HepG2 (cell line): ENCODE measurements at regions not wholly inside any gene's neighbourhood (a gene's known extent, or its start where the extent isn't known, plus 50 kb on each side); places are given as distances from the start of the nearest gene placed in this dataset.

ENCODE experiments used
- ATAC-seq: fragments of 200-7000 bp; cut with Tn5 transposase; 3 replicates; pipeline ENCODE4 v1.9.1; 2020; ENCODE audit warnings: mild to moderate bottlenecking, moderate library complexity
- BruUV-seq: library from RNA; stranded (reverse); fragments of 400-500 nt; replicated peaks from 2 replicates; lab custom pipeline; 2021; lab: Mats Ljungman, UMichigan
- CTCF ChIA-PET: fragments of 300-600 bp; formaldehyde crosslinking; extraction: SDS; loops from one replicate; lab custom pipeline; 2021; ENCODE audit warnings: low total read pairs, inconsistent platforms, low intra/inter-chr PET ratio; lab: Yijun Ruan, JAX
- POLR2A ChIA-PET: fragments of 350-600 bp; sonication (Branson Sonifier 250); formaldehyde crosslinking; loops from one replicate; lab custom pipeline; 2020; ENCODE audit warnings: antibody characterized with exemption, inconsistent platforms; lab: Yijun Ruan, JAX
- DNase-seq: peaks from one replicate; pipeline ENCODE4 v3.0.0-alpha.2; 2015; ENCODE audit warnings: low spot score
- FAIRE-seq: peaks from 3 replicates; lab custom pipeline; 2011; peaks lifted over from hg19 to GRCh38; lab: Jason Lieb, UNC
- H2AFZ ChIP-seq: one replicate; pipeline ENCODE4 v1.6.1; 2011; ENCODE audit warnings: low read length, inconsistent platforms
- H3K27ac ChIP-seq: fragments of 300-600 bp; 3 replicates; pipeline ENCODE4 v1.8.0; 2011; ENCODE audit warnings: mixed run types, mild to moderate bottlenecking, mixed read lengths, low read length, inconsistent platforms; ENCODE audit not compliant: insufficient read depth; ENCODE audit errors: extremely low read length
- H3K27me3 ChIP-seq, 2 experiments: fragments of 200-600 bp in 1 of 2; 2 replicates in 1 of 2; 3 replicates in 1 of 2; pipeline versions ENCODE4 v1.6.0 to v1.8.0; 2011; ENCODE audit warnings: low read length in 2 of 2, mild to moderate bottlenecking in 2 of 2, moderate library complexity in 2 of 2, inconsistent platforms in 1 of 2; ENCODE audit not compliant: insufficient read depth in 2 of 2, control insufficient read depth in 1 of 2
- H3K36me3 ChIP-seq, 2 experiments: fragments of 200-600 bp in 1 of 2; replicated peaks in 1 of 2; 2 replicates in 1 of 2; 3 replicates in 1 of 2; pipeline versions ENCODE4 v1.5.1 to v1.8.0; 2011; ENCODE audit warnings: low read length in 2 of 2, inconsistent platforms in 1 of 2; ENCODE audit not compliant: insufficient read depth in 2 of 2, control insufficient read depth in 1 of 2
- H3K4me1 ChIP-seq: 2 replicates; pipeline ENCODE4 v1.5.1; 2012; ENCODE audit warnings: low read length, inconsistent platforms; ENCODE audit not compliant: insufficient read depth
- H3K4me2 ChIP-seq: 2 replicates; pipeline ENCODE4 v1.6.0; 2011; ENCODE audit warnings: low read depth, low read length, inconsistent platforms
- H3K4me3 ChIP-seq, 3 experiments: fragments of 200-600 bp in 1 of 3; sonication (generic), shearing (Covaris generic) in 1 of 3; replicated peaks in 1 of 3; 2 replicates each; pipeline ENCODE4 v1.5.1; 2011 to 2016; ENCODE audit warnings: low read length in 3 of 3, inconsistent platforms in 2 of 3, low read depth in 2 of 3, mild to moderate bottlenecking in 2 of 3, control low read depth in 1 of 3, mixed read lengths in 1 of 3; ENCODE audit not compliant: insufficient read depth in 1 of 3
- H3K79me2 ChIP-seq: one replicate; pipeline ENCODE4 v1.6.1; 2011; ENCODE audit warnings: low read length, inconsistent platforms; ENCODE audit not compliant: insufficient read depth
- H3K9ac ChIP-seq: 2 replicates; pipeline ENCODE4 v1.6.0; 2011; ENCODE audit warnings: mild to moderate bottlenecking, low read depth, low read length, inconsistent platforms; ENCODE audit not compliant: insufficient read depth
- H3K9me3 ChIP-seq: 2 replicates; pipeline ENCODE4 v1.5.1; 2012; ENCODE audit warnings: mild to moderate bottlenecking, low read length
- H4K20me1 ChIP-seq: 2 replicates; pipeline ENCODE4 v1.6.0; 2011; ENCODE audit warnings: inconsistent platforms, mild to moderate bottlenecking, low read length, moderate library complexity; ENCODE audit not compliant: insufficient read depth
- ARID5B ChIP-seq: IDR thresholded peaks from 2 replicates; pipeline ENCODE4 v1.4.0; 2020; ENCODE audit warnings: mild to moderate bottlenecking, missing genetic modification reagents
- CEBPG ChIP-seq: IDR thresholded peaks from 2 replicates; pipeline ENCODE4 v1.6.1; 2016
- DNMT1 ChIP-seq: sonication (generic); formaldehyde crosslinking; IDR thresholded peaks from 2 replicates; pipeline ENCODE4 v1.5.1; 2020; ENCODE audit warnings: mild to moderate bottlenecking, missing genetic modification reagents
- FLYWCH1 ChIP-seq: sonication (generic); formaldehyde crosslinking; IDR thresholded peaks from 2 replicates; pipeline ENCODE4 v1.8.1; 2023; ENCODE audit warnings: mild to moderate bottlenecking, missing genetic modification reagents
- MEF2D ChIP-seq: sonication (generic); formaldehyde crosslinking; IDR thresholded peaks from 2 replicates; pipeline ENCODE4 v1.5.1; 2020; ENCODE audit warnings: mild to moderate bottlenecking, missing genetic modification reagents
- NCOA2 ChIP-seq: sonication (generic); formaldehyde crosslinking; IDR thresholded peaks from 2 replicates; pipeline ENCODE4 v1.8.0; 2022; ENCODE audit warnings: inconsistent platforms
- WIZ ChIP-seq: sonication (generic); formaldehyde crosslinking; IDR thresholded peaks from 2 replicates; pipeline ENCODE4 v1.5.1; 2020; ENCODE audit warnings: mild to moderate bottlenecking, missing genetic modification reagents
- ZBTB42 ChIP-seq: sonication (generic); formaldehyde crosslinking; IDR thresholded peaks from 2 replicates; pipeline ENCODE4 v1.5.0; 2020; ENCODE audit warnings: mild to moderate bottlenecking, missing genetic modification reagents
- ZFP90 ChIP-seq: sonication (generic); formaldehyde crosslinking; IDR thresholded peaks from 2 replicates; pipeline ENCODE4 v1.8.0; 2022; ENCODE audit warnings: missing genetic modification reagents, mild to moderate bottlenecking, inconsistent platforms, borderline replicate concordance
- ZNF292 ChIP-seq: sonication (generic); formaldehyde crosslinking; IDR thresholded peaks from 2 replicates; pipeline ENCODE4 v1.8.1; 2022; ENCODE audit warnings: mild to moderate bottlenecking, low read depth, missing genetic modification reagents, borderline replicate concordance
- ZNF414 ChIP-seq: sonication (generic); formaldehyde crosslinking; IDR thresholded peaks from 2 replicates; pipeline ENCODE4 v1.5.0; 2020; ENCODE audit warnings: missing genetic modification reagents
- ZNF451 ChIP-seq: sonication (generic); formaldehyde crosslinking; IDR thresholded peaks from 2 replicates; pipeline ENCODE4 v1.5.0; 2020; ENCODE audit warnings: mild to moderate bottlenecking, missing genetic modification reagents
- ZNF557 ChIP-seq: sonication (generic); formaldehyde crosslinking; IDR thresholded peaks from 2 replicates; pipeline ENCODE4 v1.4.0; 2020; ENCODE audit warnings: missing genetic modification reagents
- ZNF567 ChIP-seq: sonication (generic); formaldehyde crosslinking; IDR thresholded peaks from 2 replicates; pipeline ENCODE4 v1.8.1; 2023; ENCODE audit warnings: mild to moderate bottlenecking, missing genetic modification reagents, borderline replicate concordance
- WGBS: methylation state at CpG from one replicate; pipeline ENCODE4 v1.1.6; 2017; ENCODE audit warnings: low lambda C conversion rate; 5-methylcytosine and 5-hydroxymethylcytosine counted together
- in situ Hi-C: cut with HindIII; loops from 2 replicates; pipeline ENCODE4 v1.10.0; 2017; ENCODE audit warnings: low pct_unique_long_range_greater_than_20kb; ENCODE audit not compliant: extremely low pct_ligation_motif_present
- intact Hi-C: fragments of 100-400 bp; cut with micrococcal nuclease; formaldehyde crosslinking; loops from one replicate; pipeline ENCODE4 v1.10.0; 2022; ENCODE audit not compliant: unreplicated experiment
- TF ChIP-seq, protein P1 (sequence below): sonication (generic); formaldehyde crosslinking; IDR thresholded peaks from 2 replicates; pipeline ENCODE4 v1.8.1; 2023; ENCODE audit warnings: mild to moderate bottlenecking, missing genetic modification reagents

DNA sequence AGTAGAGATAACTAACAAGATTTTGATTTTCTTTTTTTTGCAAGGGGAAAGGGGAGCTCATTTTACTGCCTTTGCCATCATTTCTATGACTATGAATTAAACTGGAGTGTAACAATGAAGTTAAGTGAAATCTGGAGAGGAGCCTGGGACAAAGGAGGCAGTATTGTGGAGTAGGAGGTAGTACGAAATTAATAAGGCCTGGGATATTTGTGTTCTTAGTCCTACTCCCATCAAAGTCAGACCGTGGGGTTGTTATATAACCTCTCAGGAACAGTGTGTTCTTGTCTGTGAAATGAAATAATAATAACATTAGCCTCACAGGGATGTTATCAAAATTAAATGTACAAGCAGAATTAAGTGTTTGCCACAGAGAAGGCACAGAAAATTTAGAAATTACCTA is 204.3 kb upstream of the EMCN start:
- Histone ChIP-seq H3K9me3 (no peaks in the 10 kb centered on the region), H4K20me1 (no peaks in the 10 kb centered on the region), H3K27me3 (no peaks in the 10 kb centered on the region), H2AFZ (no peak overlapping the region), H3K27ac (no peak overlapping the region), H3K9ac (no peak overlapping the region), H3K79me2 (no peaks in the 10 kb centered on the region), H3K4me3 (no peak overlapping the region), H3K36me3 (no peaks in the 10 kb centered on the region), H3K4me2 (no peak overlapping the region), H3K4me1 (no peaks in the 10 kb centered on the region)
- 3% methylated on average over 2 of the region's 2 CpGs for WGBS
- FAIRE-seq: no peak
- in situ Hi-C loops: no loop called here
- CTCF ChIA-PET: no interaction called here
- DNase-seq: no peak
- ATAC-seq: no peak
- BruUV-seq: no TSS peak
- intact Hi-C loops: no loop called here
- TF ChIP-seq FLYWCH1 (CRISPR knock-in tag) (no peak), NCOA2 (CRISPR knock-in tag) (no peak), MEF2D (no peak), ZNF567 (no peak), ZNF451 (CRISPR knock-in tag) (no peak), DNMT1 (CRISPR knock-in tag) (no peak), ARID5B (no peak), ZNF414 (no peak), CEBPG (CRISPR knock-in tag) (no peak), ZBTB42 (CRISPR knock-in tag) (no peak), ZNF557 (no peak), ZFP90 (CRISPR knock-in tag) (no peak), WIZ (CRISPR knock-in tag) (no peak), ZNF292 (CRISPR knock-in tag) (no peak)
- TF ChIP-seq, protein P1, sequence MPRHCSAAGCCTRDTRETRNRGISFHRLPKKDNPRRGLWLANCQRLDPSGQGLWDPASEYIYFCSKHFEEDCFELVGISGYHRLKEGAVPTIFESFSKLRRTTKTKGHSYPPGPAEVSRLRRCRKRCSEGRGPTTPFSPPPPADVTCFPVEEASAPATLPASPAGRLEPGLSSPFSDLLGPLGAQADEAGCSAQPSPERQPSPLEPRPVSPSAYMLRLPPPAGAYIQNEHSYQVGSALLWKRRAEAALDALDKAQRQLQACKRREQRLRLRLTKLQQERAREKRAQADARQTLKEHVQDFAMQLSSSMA: no peak
- POLR2A ChIA-PET: no interaction called here
